ENCODE measurements at regions not wholly inside any gene's neighbourhood (a gene's known extent, or its start where the extent isn't known, plus 50 kb on each side); places are given as distances from the start of the nearest gene placed in this dataset.

GRCh38 chr13:105665284-105665683, 870.2 kb downstream of the EFNB2 start:
- Histone ChIP-seq H3K27ac (ENCODE audit: low read depth, low read length, poor library complexity, severe bottlenecking) (no peak overlapping the region), H3K9me3 (ENCODE audit: low read length) (no peaks in the 10 kb centered on the region), H3K4me3 (ENCODE audit: low read depth, low read length, poor library complexity, severe bottlenecking) (no peak overlapping the region), H3F3A (ENCODE audit: insufficient read depth, low read length) (no peaks in the 10 kb centered on the region), H3K27me3 (ENCODE audit: insufficient read depth, low read length) (no peaks in the 10 kb centered on the region), H3K4me1 (ENCODE audit: insufficient read depth, low read length, severe bottlenecking) (no peaks in the 10 kb centered on the region), H3K79me2 (ENCODE audit: insufficient read depth, low read length) (no peaks in the 10 kb centered on the region), H3K9ac (ENCODE audit: low read length) (no peak overlapping the region), H2AFZ (ENCODE audit: low read length) (no peak overlapping the region), H4K20me1 (ENCODE audit: insufficient read depth, low read length) (no peaks in the 10 kb centered on the region), H3K9me2 (ENCODE audit: low read depth, low read length) (no peaks in the 10 kb centered on the region), H3K4me2 (ENCODE audit: low read length) (no peak overlapping the region), H3K36me3 (ENCODE audit: insufficient read depth, low read length) (no peaks in the 10 kb centered on the region)
- TF ChIP-seq CTCF (IDR thresholded peaks at IDR 0.05; ENCODE audit: low read length) = no peak
- TF ChIP-seq EZH2 (IDR thresholded peaks at IDR 0.05; ENCODE audit: borderline replicate concordance, low read length) = no peak

GRCh38 chr13:105663182-105663581, 872.3 kb downstream of the EFNB2 start:
- TF ChIP-seq CTCF (IDR thresholded peaks at IDR 0.05; ENCODE audit: low read length) = no peak
- no peak for TF ChIP-seq EZH2 (IDR thresholded peaks at IDR 0.05; ENCODE audit: borderline replicate concordance, low read length)
- Histone ChIP-seq H3K79me2 (ENCODE audit: insufficient read depth, low read length) (no peaks in the 10 kb centered on the region), H3K4me2 (ENCODE audit: low read length) (no peak overlapping the region), H2AFZ (ENCODE audit: low read length) (no peak overlapping the region), H4K20me1 (ENCODE audit: insufficient read depth, low read length) (no peaks in the 10 kb centered on the region), H3K27ac (ENCODE audit: low read depth, low read length, poor library complexity, severe bottlenecking) (no peak overlapping the region), H3K4me3 (ENCODE audit: low read depth, low read length, poor library complexity, severe bottlenecking) (no peak overlapping the region), H3K9ac (ENCODE audit: low read length) (no peak overlapping the region), H3F3A (ENCODE audit: insufficient read depth, low read length) (no peaks in the 10 kb centered on the region), H3K4me1 (ENCODE audit: insufficient read depth, low read length, severe bottlenecking) (no peaks in the 10 kb centered on the region), H3K9me3 (ENCODE audit: low read length) (no peaks in the 10 kb centered on the region), H3K36me3 (ENCODE audit: insufficient read depth, low read length) (no peaks in the 10 kb centered on the region), H3K27me3 (ENCODE audit: insufficient read depth, low read length) (no peaks in the 10 kb centered on the region), H3K9me2 (ENCODE audit: low read depth, low read length) (no peaks in the 10 kb centered on the region)

GRCh38 chr13:105660561-105660960, 874.9 kb downstream of the EFNB2 start:
- Histone ChIP-seq H3F3A (ENCODE audit: insufficient read depth, low read length) (no peaks in the 10 kb centered on the region), H3K4me2 (ENCODE audit: low read length) (no peak overlapping the region)

More at GRCh38 chr13:105660561-105660960, 874.9 kb downstream of the EFNB2 start:
- Histone ChIP-seq H3K36me3 (ENCODE audit: insufficient read depth, low read length) (no peaks in the 10 kb centered on the region), H3K4me1 (ENCODE audit: insufficient read depth, low read length, severe bottlenecking) (no peaks in the 10 kb centered on the region), H2AFZ (ENCODE audit: low read length) (no peak overlapping the region), H3K79me2 (ENCODE audit: insufficient read depth, low read length) (no peaks in the 10 kb centered on the region), H3K9ac (ENCODE audit: low read length) (no peak overlapping the region), H3K27me3 (ENCODE audit: insufficient read depth, low read length) (no peaks in the 10 kb centered on the region), H3K4me3 (ENCODE audit: low read depth, low read length, poor library complexity, severe bottlenecking) (no peak overlapping the region), H3K27ac (ENCODE audit: low read depth, low read length, poor library complexity, severe bottlenecking) (no peak overlapping the region), H3K9me3 (ENCODE audit: low read length) (no peaks in the 10 kb centered on the region), H4K20me1 (ENCODE audit: insufficient read depth, low read length) (no peaks in the 10 kb centered on the region), H3K9me2 (ENCODE audit: low read depth, low read length) (no peaks in the 10 kb centered on the region)
- TF ChIP-seq CTCF (IDR thresholded peaks at IDR 0.05; ENCODE audit: low read length) (no peak), EZH2 (IDR thresholded peaks at IDR 0.05; ENCODE audit: borderline replicate concordance, low read length) (no peak)
